ENCODE measurements at regions not wholly inside any gene's neighbourhood (a gene's known extent, or its start where the extent isn't known, plus 50 kb on each side); places are given as distances from the start of the nearest gene placed in this dataset.

DNA sequence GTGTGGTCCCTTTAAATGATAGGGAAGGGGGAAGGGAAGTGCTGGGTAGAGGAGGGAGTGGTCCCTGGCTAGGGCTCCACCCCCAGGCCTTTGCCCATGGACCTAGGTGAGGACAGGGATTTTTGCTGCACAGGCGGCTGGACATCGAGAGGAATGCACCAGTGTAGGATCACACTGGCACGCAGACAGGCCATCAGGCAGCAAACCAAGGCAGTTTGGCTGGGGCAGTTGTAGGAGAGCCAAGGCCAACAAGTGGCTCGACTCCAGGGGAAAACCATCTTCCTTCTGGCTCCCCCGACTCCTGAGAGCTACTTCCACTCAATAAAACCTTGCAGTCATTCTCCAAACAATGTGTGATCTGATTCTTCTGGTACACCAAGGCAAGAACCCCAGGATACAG is 402.0 kb upstream of the LRRTM1 start:
- H3K27me3 ChIP-seq (ENCODE audit: low read depth): no peaks in the 10 kb centered on the region
- H3K4me3 ChIP-seq: no peak overlapping the region
- H3K4me1 ChIP-seq: no peaks in the 10 kb centered on the region
- H3K36me3 ChIP-seq: no peaks in the 10 kb centered on the region
- H3K27ac ChIP-seq (replicated peaks): no peak overlapping the region
- intact Hi-C loops (cut with micrococcal nuclease): no loop called here
- H3K9me3 ChIP-seq (replicated peaks): no peaks in the 10 kb centered on the region
- TF ChIP-seq CTCF (IDR thresholded peaks at IDR 0.05; ENCODE audit: borderline replicate concordance): no peak
- no peak for DNase-seq

- TF ChIP-seq CTCF (IDR thresholded peaks at IDR 0.05; ENCODE audit: borderline replicate concordance): no peak
Observed at GRCh38 chr2:80703532-80703931, 399.0 kb upstream of the LRRTM1 start.

DNA sequence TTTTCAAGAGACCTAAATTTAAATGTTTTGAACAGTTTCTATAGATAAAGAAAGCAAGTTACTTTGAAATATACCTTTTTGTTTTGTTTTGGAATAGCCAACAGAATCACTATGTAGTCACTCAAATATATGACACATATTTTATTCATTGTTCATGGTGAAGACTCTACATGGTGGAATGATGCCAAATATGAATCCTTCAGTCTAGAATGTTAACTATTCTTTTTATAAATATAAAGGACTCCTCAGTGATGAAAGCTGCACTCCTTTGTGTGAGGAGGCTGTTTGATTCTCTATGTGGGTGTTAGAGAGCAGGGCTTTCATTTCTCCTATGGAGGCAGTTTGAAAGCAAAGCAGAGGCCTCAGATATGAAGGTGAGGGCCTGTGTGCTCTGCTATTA is 396.4 kb upstream of the LRRTM1 start:
- no peak overlapping the region for H3K27ac ChIP-seq (replicated peaks)
- H3K9me3 ChIP-seq (replicated peaks): no peaks in the 10 kb centered on the region
- H3K27me3 ChIP-seq (ENCODE audit: low read depth): no peaks in the 10 kb centered on the region
- no peak for DNase-seq
- H3K36me3 ChIP-seq: no peaks in the 10 kb centered on the region
- no peak overlapping the region for H3K4me3 ChIP-seq
- intact Hi-C loops (cut with micrococcal nuclease): no loop called here
- no peaks in the 10 kb centered on the region for H3K4me1 ChIP-seq
- no peak for TF ChIP-seq CTCF (IDR thresholded peaks at IDR 0.05; ENCODE audit: borderline replicate concordance)

More at GRCh38 chr2:80703532-80703931, 399.0 kb upstream of the LRRTM1 start:
- Histone ChIP-seq H3K4me3 (no peak overlapping the region), H3K4me1 (no peaks in the 10 kb centered on the region), H3K9me3 (replicated peaks) (no peaks in the 10 kb centered on the region), H3K27me3 (ENCODE audit: low read depth) (no peaks in the 10 kb centered on the region), H3K36me3 (no peaks in the 10 kb centered on the region), H3K27ac (replicated peaks) (no peak overlapping the region)
- intact Hi-C loops (cut with micrococcal nuclease): no loop called here
- DNase-seq: no peak

All from left ventricle myocardium inferior (tissue), 1 donor.